Retinal pigment epithelial cell (primary cell): ENCODE measurements at regions not wholly inside any gene's neighbourhood (a gene's known extent, or its start where the extent isn't known, plus 50 kb on each side); places are given as distances from the start of the nearest gene placed in this dataset.
"Not testable (repeated sequence)": the region's sequence is repeated elsewhere in the genome, so short reads cannot be mapped to it uniquely, and the experiment has no call there.

Source experiments
- DNase-seq: peaks from one replicate; pipeline ENCODE4 v3.0.0-alpha.2; 2010; ENCODE audit warnings: low read depth
- H3K4me3 ChIP-seq: 2 replicates; pipeline ENCODE4 v1.5.1; 2011; ENCODE audit warnings: mild to moderate bottlenecking, low read length, control low read depth, moderate library complexity
- TF ChIP-seq, protein P1 (sequence below): conservative IDR thresholded peaks from 2 replicates; pipeline ENCODE4 v1.5.1; 2011; ENCODE audit warnings: low read depth, low read length, control low read depth, inconsistent platforms

DNA sequence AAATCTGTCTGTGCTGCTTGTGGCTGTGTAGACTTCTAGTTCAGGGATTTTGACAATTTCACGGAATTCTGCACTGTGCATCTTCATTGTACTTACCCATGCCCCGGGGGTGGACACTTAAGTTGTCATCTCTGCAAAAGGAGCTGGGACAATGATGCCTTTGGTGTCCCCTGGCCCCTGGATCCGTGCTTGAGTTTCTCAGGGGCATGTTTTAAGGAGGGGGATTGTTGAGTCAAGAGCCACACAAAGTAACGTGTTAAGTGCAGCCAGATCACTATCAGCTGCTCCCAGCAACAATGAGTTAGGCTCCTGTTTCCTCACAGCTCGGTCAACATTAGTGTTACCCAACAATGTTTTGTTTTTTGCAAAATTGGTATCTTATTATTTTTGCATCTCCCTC, 305.0 kb upstream of the DIO3 start:
- TF ChIP-seq, protein P1, sequence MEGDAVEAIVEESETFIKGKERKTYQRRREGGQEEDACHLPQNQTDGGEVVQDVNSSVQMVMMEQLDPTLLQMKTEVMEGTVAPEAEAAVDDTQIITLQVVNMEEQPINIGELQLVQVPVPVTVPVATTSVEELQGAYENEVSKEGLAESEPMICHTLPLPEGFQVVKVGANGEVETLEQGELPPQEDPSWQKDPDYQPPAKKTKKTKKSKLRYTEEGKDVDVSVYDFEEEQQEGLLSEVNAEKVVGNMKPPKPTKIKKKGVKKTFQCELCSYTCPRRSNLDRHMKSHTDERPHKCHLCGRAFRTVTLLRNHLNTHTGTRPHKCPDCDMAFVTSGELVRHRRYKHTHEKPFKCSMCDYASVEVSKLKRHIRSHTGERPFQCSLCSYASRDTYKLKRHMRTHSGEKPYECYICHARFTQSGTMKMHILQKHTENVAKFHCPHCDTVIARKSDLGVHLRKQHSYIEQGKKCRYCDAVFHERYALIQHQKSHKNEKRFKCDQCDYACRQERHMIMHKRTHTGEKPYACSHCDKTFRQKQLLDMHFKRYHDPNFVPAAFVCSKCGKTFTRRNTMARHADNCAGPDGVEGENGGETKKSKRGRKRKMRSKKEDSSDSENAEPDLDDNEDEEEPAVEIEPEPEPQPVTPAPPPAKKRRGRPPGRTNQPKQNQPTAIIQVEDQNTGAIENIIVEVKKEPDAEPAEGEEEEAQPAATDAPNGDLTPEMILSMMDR: no peak
- H3K4me3 ChIP-seq: no peak overlapping the region

DNA sequence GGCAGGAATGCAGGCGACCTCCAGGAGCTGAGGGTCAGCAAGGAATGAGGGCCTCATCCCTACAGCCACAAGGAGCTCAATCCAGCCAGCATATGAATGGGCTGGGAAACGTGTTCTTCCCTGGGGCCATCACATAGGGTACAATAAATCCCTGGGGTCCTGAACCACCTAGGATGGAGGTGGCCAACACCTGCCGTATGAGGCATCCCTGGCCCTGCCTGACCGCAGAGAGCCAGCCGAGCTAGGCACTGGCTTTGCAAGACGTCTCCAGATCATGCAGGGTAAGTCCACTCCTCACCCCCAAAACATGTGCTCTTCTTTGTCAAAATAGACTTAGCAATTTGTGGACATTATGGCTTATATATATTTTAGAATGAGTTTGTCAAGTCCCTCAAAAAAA, 303.7 kb upstream of the DIO3 start:
- DNase-seq: no peak
- TF ChIP-seq, protein P1: no peak

More for the DNA sequence above, 305.0 kb upstream of the DIO3 start:
- DNase-seq: no peak

DNA sequence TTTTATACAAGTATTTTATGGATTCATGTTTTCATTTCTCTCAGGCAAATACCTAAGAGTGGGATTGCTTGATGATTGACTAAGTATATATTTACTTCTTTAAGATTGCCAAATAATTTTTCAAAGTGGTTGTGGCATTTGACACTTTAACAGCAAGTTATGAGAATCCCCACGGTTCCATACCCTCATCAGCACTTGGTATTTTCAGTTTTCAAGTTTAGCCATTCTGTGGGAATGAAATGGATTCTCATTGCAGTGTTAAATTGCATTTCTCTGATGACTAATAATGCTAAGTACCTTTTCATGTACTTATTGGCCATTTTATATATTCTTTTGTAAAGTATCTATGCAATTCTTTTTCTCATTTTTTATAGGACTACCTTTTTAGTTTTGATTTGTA, 301.5 kb upstream of the DIO3 start:
- TF ChIP-seq, protein P1: no peak
- no peak overlapping the region for H3K4me3 ChIP-seq
- DNase-seq: no peak

More for the DNA sequence above, 303.7 kb upstream of the DIO3 start:
- H3K4me3 ChIP-seq: no peak overlapping the region

DNA sequence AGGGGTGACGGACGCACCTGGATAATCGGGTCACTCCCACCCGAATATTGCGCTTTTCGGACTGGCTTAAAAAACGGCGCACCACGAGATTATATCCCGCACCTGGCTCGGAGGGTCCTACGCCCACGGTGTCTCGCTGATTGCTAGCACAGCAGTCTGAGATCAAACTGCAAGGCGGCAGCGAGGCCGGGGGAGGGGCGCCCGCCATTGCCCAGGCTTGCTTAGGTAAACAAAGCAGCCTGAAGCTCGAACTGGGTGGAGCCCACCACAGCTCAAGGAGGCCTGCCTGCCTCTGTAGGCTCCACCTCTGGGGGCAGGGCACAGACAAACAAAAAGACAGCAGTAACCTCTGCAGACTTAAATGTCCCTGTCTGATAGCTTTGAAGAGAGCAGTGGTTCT, 294.9 kb upstream of the DIO3 start:
- DNase-seq, H3K4me3 ChIP-seq: not testable (repeated sequence)

DNA sequence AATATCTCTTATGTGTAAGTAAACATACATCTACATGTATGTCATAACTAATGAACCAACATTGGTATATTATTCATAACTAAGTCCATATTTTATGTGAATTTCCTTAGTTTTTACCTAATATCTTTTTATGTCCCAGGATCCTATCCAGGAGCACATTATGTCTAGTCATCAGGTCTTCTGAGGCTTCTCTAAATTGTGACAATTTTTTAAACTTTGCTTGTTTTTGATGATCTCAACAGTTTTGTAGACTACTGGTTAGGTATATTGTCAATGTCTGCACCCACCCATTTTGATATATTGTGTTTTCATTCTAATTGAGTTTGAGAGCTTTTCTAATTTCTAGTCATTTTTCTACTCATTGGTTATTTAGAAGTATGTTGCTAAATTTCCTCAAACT, 288.2 kb upstream of the DIO3 start:
- DNase-seq: no peak
- TF ChIP-seq, protein P1: no peak
- no peak overlapping the region for H3K4me3 ChIP-seq

DNA sequence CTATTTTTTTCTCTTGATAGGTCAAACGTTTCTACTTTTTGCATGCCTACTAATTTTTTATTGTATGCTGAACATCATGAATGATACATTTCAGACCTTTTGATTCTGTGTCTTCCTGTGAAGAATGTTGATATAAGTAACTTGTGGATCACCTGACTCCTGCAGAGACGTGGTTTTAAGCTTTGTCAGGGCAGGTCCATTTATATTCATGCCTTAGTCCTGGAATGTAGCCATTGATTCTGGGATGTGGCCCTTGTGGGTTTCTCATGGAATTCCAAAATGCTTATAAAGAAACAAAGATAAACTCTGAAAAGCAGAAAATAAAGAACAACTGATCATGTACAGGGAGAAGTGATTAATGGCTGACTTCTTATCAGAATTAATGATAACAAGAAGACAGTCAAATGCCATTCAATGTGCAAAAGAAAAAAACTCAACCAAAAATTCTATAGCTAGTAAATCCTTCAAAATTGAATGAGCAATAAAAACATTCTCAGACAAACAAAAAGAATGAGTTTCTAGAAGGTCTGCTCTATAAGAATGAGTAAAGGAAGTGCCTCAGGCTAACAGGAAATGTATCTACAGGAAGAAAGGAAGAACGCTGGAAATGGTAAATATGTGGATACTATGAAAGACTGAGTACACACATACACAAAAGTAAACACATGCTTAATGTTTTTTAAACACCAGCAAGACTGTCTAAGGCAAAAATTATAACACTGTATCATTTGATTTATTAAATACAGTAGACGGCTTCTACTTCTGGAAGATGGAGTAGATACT, 284.8 kb upstream of the DIO3 start:
- H3K4me3 ChIP-seq: no peak overlapping the region
- no peak for DNase-seq
- TF ChIP-seq, protein P1: no peak

DNA sequence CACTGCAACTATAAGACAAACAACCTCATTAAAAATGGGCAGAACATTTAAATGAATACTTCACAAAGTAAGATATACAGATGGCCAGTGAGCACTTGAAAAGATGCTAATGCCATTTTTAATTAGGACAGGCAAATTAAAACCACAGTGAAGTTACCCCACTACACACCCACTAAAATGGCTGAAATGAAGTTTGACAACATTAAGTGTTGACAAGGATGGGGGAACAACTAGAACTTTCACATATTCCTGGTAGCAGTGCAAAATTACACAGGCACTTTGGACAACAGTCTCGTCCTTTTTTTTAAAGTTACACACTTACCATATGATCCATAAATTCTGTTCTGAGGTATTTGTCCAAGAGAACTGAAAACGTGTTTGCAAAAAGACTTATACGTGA, 278.9 kb upstream of the DIO3 start:
- no peak for DNase-seq
- no peak overlapping the region for H3K4me3 ChIP-seq
- TF ChIP-seq, protein P1: no peak

DNA sequence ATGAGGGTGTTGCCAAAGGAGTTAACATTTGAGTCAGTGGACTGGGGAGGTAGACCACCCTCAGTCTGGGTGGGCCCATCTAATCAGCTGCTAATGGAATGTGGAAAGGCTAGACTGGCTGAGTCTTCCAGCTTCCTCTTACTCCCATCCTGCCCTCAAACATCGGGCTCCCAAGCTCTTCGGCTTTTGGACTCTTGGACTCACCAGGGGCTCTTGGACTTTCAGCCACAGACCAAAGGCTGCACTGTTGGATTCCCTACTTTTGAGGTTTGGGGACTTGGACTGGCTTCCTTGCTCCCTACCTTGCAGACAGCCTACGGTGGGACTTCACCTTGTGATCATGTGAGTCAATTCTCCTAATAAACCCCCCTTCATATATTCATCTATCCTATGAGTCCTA, 276.6 kb upstream of the DIO3 start:
- no peak overlapping the region for H3K4me3 ChIP-seq
- TF ChIP-seq, protein P1: no peak
- DNase-seq: no peak
